Breast epithelium (tissue), 4 donors: ENCODE measurements at regions not wholly inside any gene's neighbourhood (a gene's known extent, or its start where the extent isn't known, plus 50 kb on each side); places are given as distances from the start of the nearest gene placed in this dataset.
"Not testable (repeated sequence)": the region's sequence is repeated elsewhere in the genome, so short reads cannot be mapped to it uniquely, and the experiment has no call there.

ENCODE experiments used
- DNase-seq, 2 donors: peaks; one replicate each; pipeline ENCODE4 v3.0.0-alpha.2; 2019; ENCODE audit warnings: low spot score in 2 of 2
- H3K27ac ChIP-seq, 2 donors: fragments of 200-600 bp; sonication (generic) in 1 of 2; one replicate each; pipeline ENCODE4 v1.5.1; 2016 to 2019; ENCODE audit warnings: mild to moderate bottlenecking in 1 of 2
- H3K27me3 ChIP-seq, 2 donors: fragments of 200-600 bp; sonication (generic) in 1 of 2; one replicate each; pipeline versions ENCODE4 v1.5.1 to v1.6.0; 2017 to 2019; ENCODE audit warnings: control low read depth in 1 of 2, mild to moderate bottlenecking in 1 of 2
- H3K36me3 ChIP-seq: fragments of 200-600 bp; one replicate; pipeline ENCODE4 v1.5.1; 2019
- H3K4me1 ChIP-seq, 2 donors: fragments of 200-600 bp; sonication (generic); one replicate each; pipeline ENCODE4 v1.5.1; 2016 to 2019; ENCODE audit warnings: control low read depth in 1 of 2
- H3K4me3 ChIP-seq, 3 donors: fragments of 200-600 bp; sonication (generic); 1 replicate in 2 of 3; 2 replicates in 1 of 3; pipeline ENCODE4 v1.5.1; 2016 to 2019; ENCODE audit warnings: mild to moderate bottlenecking in 3 of 3, moderate library complexity in 2 of 3
- H3K9me3 ChIP-seq, 2 donors: fragments of 200-600 bp; sonication (generic) in 1 of 2; one replicate each; pipeline ENCODE4 v1.5.1; 2016 to 2019; ENCODE audit warnings: control low read depth in 1 of 2
- CTCF ChIP-seq, 3 donors: fragments of 450-650 bp; IDR thresholded peaks; one replicate each; pipeline ENCODE4 v1.5.1; 2016 to 2017; ENCODE audit warnings: antibody characterized with exemption in 3 of 3, mild to moderate bottlenecking in 3 of 3, moderate library complexity in 3 of 3
- POLR2A ChIP-seq: fragments of 450-650 bp; IDR thresholded peaks from one replicate; pipeline ENCODE4 v1.6.1; 2016; ENCODE audit warnings: antibody characterized with exemption, mild to moderate bottlenecking, moderate library complexity
- POLR2AphosphoS5 ChIP-seq, 3 donors: sonication (generic); formaldehyde crosslinking; IDR thresholded peaks; one replicate each; pipeline ENCODE4 v1.6.1; 2017; ENCODE audit warnings: antibody characterized with exemption in 3 of 3
- intact Hi-C: fragments of 100-400 bp; cut with DNase I; formaldehyde crosslinking; loops from one replicate; pipeline ENCODE4 v1.15.1; 2023; ENCODE audit warnings: low total_unique reads

- Histone ChIP-seq H3K9me3 (no peaks in the 10 kb centered on the region), H3K4me3 (no peak overlapping the region), H3K36me3 (no peaks in the 10 kb centered on the region), H3K27me3 (no peaks in the 10 kb centered on the region), H3K4me1 (no peaks in the 10 kb centered on the region), H3K27ac (no peak overlapping the region)
- TF ChIP-seq CTCF (IDR thresholded peaks at IDR 0.05) = no peak
- no peak for TF ChIP-seq POLR2AphosphoS5 (IDR thresholded peaks at IDR 0.05)
- TF ChIP-seq POLR2A = no peak
- intact Hi-C loops = no loop called here
- DNase-seq = no peak
Observed at GRCh38 chr3:191137708-191138107, 61.3 kb upstream of the OSTN start.

GRCh38 chr3:191136347-191136746 lies 62.7 kb upstream of the OSTN start:
- intact Hi-C loops = no loop called here
- Histone ChIP-seq H3K36me3 (no peaks in the 10 kb centered on the region), H3K9me3 (no peaks in the 10 kb centered on the region), H3K4me1 (no peaks in the 10 kb centered on the region), H3K4me3 (no peak overlapping the region), H3K27me3 (no peaks in the 10 kb centered on the region), H3K27ac (no peak overlapping the region)
- TF ChIP-seq POLR2AphosphoS5 (IDR thresholded peaks at IDR 0.05) (no peak), CTCF (IDR thresholded peaks at IDR 0.05) (no peak), POLR2A (no peak)
- no peak for DNase-seq

- Histone ChIP-seq H3K9me3 (no peaks in the 10 kb centered on the region), H3K4me3 (no peak overlapping the region), H3K36me3 (no peaks in the 10 kb centered on the region), H3K27me3 (no peaks in the 10 kb centered on the region), H3K4me1 (no peaks in the 10 kb centered on the region), H3K27ac (no peak overlapping the region)
- no peak for TF ChIP-seq CTCF (IDR thresholded peaks at IDR 0.05)
- no peak for TF ChIP-seq POLR2A
- TF ChIP-seq POLR2AphosphoS5 (IDR thresholded peaks at IDR 0.05) = no peak
- intact Hi-C loops = no loop called here
- DNase-seq = no peak
Observed at GRCh38 chr3:191135175-191135574, 63.9 kb upstream of the OSTN start.

- TF ChIP-seq POLR2A = no peak
- no peak for TF ChIP-seq CTCF (IDR thresholded peaks at IDR 0.05)
- no peak for TF ChIP-seq POLR2AphosphoS5 (IDR thresholded peaks at IDR 0.05)
- no peak for DNase-seq
- H3K9me3 ChIP-seq = no peaks in the 10 kb centered on the region
- no peaks in the 10 kb centered on the region for H3K4me1 ChIP-seq
- H3K27me3 ChIP-seq = no peaks in the 10 kb centered on the region
- intact Hi-C loops = no loop called here
- no peaks in the 10 kb centered on the region for H3K36me3 ChIP-seq
- no peak overlapping the region for H3K27ac ChIP-seq
- H3K4me3 ChIP-seq = no peak overlapping the region
Observed at GRCh38 chr3:191133359-191133758, 65.7 kb upstream of the OSTN start.

- Histone ChIP-seq H3K9me3 (no peaks in the 10 kb centered on the region), H3K36me3 (no peaks in the 10 kb centered on the region), H3K4me3 (no peak overlapping the region), H3K4me1 (no peaks in the 10 kb centered on the region), H3K27ac (no peak overlapping the region), H3K27me3 (no peaks in the 10 kb centered on the region)
- TF ChIP-seq POLR2A (no peak), CTCF (IDR thresholded peaks at IDR 0.05) (no peak), POLR2AphosphoS5 (IDR thresholded peaks at IDR 0.05) (no peak)
- intact Hi-C loops = no loop called here
- no peak for DNase-seq
Observed at GRCh38 chr3:191131305-191131704, 67.7 kb upstream of the OSTN start.

GRCh38 chr3:191124891-191125290 lies 74.2 kb upstream of the OSTN start:
- H3K9me3 ChIP-seq, DNase-seq, H3K27me3 ChIP-seq, H3K4me1 ChIP-seq, intact Hi-C loops, H3K4me3 ChIP-seq, H3K36me3 ChIP-seq, H3K27ac ChIP-seq: not testable (repeated sequence)
